Coronary artery (tissue), 2 donors: ENCODE measurements at regions not wholly inside any gene's neighbourhood (a gene's known extent, or its start where the extent isn't known, plus 50 kb on each side); places are given as distances from the start of the nearest gene placed in this dataset.

Experiments used
- DNase-seq: peaks from one replicate; pipeline ENCODE4 v3.0.0-alpha.2; 2017; ENCODE audit warnings: low spot score
- H3K27ac ChIP-seq, 2 donors: fragments of 200-600 bp; sonication (generic); one replicate each; pipeline ENCODE4 v1.5.1; 2016 to 2019
- H3K4me3 ChIP-seq: fragments of 200-600 bp; sonication (generic); 2 replicates; pipeline ENCODE4 v1.5.1; 2016; ENCODE audit warnings: mild to moderate bottlenecking, moderate library complexity
- TF ChIP-seq, protein P1 (sequence below): fragments of 200-600 bp; sonication (generic); IDR thresholded peaks from one replicate; pipeline ENCODE4 v1.5.1; 2019; ENCODE audit warnings: antibody characterized with exemption

DNA sequence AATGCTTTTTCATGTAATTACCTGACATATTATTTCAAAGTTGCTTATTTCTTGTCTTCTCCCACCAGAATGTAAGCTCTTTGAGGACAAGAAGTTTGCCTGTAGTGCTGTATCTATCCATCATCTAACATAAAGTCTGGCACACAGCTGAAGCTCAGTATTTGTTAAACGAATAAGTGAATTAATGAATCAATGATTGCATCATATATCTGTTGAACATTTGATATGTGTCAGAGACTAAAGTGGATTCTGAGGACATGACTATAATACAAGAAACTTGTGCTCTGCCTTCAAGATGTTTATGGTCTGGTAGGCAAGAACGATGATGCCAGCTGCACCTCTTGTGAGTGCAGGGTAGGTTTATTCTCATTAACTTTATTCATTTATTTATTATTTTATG lies 115.4 kb upstream of the SCAF11 start:
- no peak for DNase-seq
- TF ChIP-seq, protein P1, sequence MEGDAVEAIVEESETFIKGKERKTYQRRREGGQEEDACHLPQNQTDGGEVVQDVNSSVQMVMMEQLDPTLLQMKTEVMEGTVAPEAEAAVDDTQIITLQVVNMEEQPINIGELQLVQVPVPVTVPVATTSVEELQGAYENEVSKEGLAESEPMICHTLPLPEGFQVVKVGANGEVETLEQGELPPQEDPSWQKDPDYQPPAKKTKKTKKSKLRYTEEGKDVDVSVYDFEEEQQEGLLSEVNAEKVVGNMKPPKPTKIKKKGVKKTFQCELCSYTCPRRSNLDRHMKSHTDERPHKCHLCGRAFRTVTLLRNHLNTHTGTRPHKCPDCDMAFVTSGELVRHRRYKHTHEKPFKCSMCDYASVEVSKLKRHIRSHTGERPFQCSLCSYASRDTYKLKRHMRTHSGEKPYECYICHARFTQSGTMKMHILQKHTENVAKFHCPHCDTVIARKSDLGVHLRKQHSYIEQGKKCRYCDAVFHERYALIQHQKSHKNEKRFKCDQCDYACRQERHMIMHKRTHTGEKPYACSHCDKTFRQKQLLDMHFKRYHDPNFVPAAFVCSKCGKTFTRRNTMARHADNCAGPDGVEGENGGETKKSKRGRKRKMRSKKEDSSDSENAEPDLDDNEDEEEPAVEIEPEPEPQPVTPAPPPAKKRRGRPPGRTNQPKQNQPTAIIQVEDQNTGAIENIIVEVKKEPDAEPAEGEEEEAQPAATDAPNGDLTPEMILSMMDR: no peak
- no peak overlapping the region for H3K4me3 ChIP-seq
- no peak overlapping the region for H3K27ac ChIP-seq

GRCh38 chr12:46103559-46104383 lies 113.4 kb upstream of the SCAF11 start:
- TF ChIP-seq, protein P1: no peak
- H3K4me3 ChIP-seq: no peak overlapping the region
- no peak for DNase-seq
- no peak overlapping the region for H3K27ac ChIP-seq

DNA sequence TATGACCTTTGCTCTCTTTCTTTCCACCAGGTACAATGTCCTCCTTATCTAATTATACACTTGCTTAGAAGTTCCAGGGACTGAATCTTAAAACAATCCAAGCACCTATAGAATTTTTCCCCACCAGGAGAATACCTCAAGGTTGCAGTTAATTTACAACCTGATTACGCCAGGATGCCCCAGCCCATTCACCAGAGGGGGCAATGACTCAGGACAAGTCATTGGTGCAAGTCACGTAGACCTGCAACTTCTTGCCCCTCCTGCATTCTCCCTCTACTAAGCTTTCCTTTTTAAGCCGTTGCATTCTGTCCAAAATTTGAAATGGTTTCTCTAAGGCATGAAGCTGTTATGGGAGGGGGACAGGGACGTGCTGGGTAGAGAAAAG lies 111.1 kb upstream of the SCAF11 start:
- no peak for DNase-seq
- Histone ChIP-seq H3K27ac (no peak overlapping the region), H3K4me3 (no peak overlapping the region)
- TF ChIP-seq, protein P1: no peak

DNA sequence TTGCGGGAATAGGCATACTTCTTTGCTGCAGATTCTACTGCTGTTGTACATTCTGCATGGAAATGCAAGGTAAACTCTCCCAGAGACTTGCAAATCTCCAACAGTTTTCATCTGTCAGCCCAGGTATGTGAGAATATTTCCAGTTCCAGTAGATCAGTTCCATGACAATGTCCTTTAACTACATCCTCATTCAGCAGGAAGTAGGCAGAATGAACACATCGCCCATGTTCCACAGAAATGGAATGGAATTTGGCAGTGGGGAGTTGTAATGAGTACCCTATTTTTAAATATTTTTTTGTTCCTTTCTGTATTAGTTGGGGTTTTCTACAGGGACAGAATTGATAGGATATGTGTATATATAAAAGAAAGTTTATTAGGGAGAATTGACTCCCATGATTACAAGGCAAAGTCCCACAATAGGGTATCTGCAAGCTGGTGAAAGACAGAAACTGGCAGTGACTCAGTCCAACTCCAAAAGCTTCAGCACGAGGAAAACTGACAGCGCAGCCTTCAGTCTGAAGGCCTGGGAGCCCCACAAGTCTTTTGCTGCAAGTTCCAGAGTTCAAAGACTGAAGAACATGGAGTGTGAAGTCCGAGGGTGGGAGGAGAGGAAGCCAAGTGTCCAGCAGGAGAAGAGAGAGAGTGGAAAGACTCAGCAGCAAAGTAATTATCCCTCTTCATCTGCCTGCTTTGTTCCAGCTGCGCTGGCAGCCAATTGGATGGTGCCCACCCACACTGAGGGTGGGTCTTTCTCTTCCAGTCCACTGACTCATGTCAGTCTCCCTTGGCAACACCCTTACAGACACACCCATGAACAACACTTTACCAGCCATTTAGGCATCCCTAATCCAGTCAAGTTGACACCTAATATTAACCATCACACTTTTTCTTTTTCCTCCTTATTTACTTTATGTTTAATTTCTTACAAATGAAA lies 110.4 kb upstream of the SCAF11 start:
- DNase-seq: no peak
- Histone ChIP-seq H3K4me3 (no peak overlapping the region), H3K27ac (no peak overlapping the region)
- TF ChIP-seq, protein P1: no peak

DNA sequence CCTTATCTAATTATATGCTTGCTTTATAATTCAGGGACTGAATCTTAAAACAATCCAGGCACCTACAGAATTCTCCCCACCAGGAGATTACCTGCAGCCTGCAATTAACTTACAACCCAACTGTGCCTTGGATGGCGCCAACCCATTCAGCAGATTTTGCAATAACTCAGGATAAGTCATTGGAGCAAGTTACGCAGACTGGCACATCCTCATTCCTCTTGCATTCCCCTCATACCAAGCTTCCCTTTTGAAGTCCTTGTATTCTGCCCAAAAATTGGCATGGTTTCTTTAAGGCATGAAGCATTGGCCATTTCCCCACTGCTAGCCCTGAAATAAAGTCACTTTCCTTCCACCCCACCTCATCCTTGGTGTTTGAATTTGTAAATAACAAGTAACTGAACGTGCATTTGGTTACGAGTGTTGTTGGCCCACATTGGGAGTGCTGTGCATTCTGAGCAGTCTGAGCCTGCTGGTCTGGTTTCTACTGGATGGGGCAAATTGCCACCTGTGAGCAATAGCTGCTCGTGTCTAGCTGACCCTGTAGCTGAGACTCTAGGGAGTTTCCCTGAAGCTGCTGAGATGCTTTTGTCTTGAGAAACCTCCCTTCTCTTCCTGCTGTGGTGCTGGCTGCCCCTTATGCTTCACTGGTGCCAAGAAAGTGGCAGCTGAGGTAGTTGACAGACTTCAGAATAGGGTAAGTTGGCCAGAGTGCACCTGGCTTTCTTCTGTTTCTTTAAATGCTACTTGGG lies 99.2 kb upstream of the SCAF11 start:
- DNase-seq: no peak
- TF ChIP-seq, protein P1: no peak
- no peak overlapping the region for H3K4me3 ChIP-seq
- no peak overlapping the region for H3K27ac ChIP-seq

- Histone ChIP-seq H3K27ac (no peak overlapping the region), H3K4me3 (no peak overlapping the region)
- TF ChIP-seq, protein P1: no peak
- no peak for DNase-seq
Observed at GRCh38 chr12:46087916-46088439, 97.6 kb upstream of the SCAF11 start.
